ENCODE measurements at regions not wholly inside any gene's neighbourhood (a gene's known extent, or its start where the extent isn't known, plus 50 kb on each side); places are given as distances from the start of the nearest gene placed in this dataset.

DNA sequence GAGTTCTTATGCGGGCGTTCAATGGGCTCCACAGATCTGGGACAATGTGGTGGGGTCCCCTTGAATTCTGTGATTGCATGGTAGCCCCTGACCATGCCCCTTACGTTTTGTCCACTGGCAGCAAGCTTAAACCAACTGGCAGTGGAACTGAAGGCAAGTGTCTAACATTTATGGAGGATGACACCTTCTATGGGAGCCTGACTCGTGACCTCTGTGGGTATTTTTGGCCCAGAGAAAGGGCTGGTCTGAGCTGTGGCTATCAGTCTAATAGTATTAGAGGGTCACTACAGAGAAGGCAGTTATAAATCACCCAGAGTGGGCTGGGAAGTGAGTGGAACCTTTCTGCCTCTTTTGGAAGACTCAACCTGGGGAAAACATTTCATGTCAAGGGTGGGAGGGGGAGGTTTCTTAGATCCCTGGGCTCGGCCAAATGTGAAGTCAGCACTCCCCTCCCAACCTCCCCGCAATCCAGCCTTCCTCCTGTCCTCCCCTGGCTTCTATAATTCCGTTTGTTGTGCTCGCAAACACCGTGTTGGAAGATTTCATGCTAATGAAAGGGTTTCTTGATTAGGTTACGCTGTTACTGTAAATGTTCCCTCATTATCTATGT, 322.7 kb downstream of the RPS24 start:
- no TSS peak for BruUV-seq (replicated peaks)
- Histone ChIP-seq H3K27me3 (ENCODE audit: insufficient read depth, low read length) (peaks cover 35% of the 10 kb centered on the region; the same call in 1 of the 2 replicates), H2AFZ (ENCODE audit: low read depth, low read length, poor library complexity, severe bottlenecking) (no peak overlapping the region)

More for the DNA sequence above, 322.7 kb downstream of the RPS24 start:
- RAD21 ChIA-PET (ENCODE audit: low non-redundant PET in 1 of 2, low total read pairs in 2 of 2, uncharacterized antibody in 2 of 2, unreplicated experiment in 2 of 2): no interaction called here
- H3K9ac ChIP-seq (ENCODE audit: low read length): no peak overlapping the region
- DNase-seq (ENCODE audit: low read depth, low spot score) (no peak), ATAC-seq (no peak)
- H3K36me3 ChIP-seq (ENCODE audit: control insufficient read depth in 1 of 2, insufficient read depth in 2 of 2, low read length in 2 of 2): no peaks in the 10 kb centered on the region
- no peaks in the 10 kb centered on the region for H3K9me2 ChIP-seq (ENCODE audit: insufficient read depth)
- H3K27ac ChIP-seq (ENCODE audit: low read depth, low read length): no peak overlapping the region
- no peaks in the 10 kb centered on the region for H3K79me2 ChIP-seq (ENCODE audit: insufficient read depth, low read length)
- CTCF ChIA-PET: no interaction called here
- intact Hi-C loops (cut with micrococcal nuclease): no loop called here
- H4K20me1 ChIP-seq (ENCODE audit: insufficient read depth): no peaks in the 10 kb centered on the region
- H3K9me3 ChIP-seq (ENCODE audit: control insufficient read depth in 1 of 2, insufficient read depth in 1 of 2, low read depth in 1 of 2, low read length in 2 of 2): no peaks in the 10 kb centered on the region
- H3K4me3 ChIP-seq (replicated peaks in 1 of 2; ENCODE audit: low read depth in 1 of 2, low read length in 2 of 2): no peak overlapping the region
- TF ChIP-seq ZFX (IDR thresholded peaks at IDR 0.05) (no peak), CEBPB (IDR thresholded peaks at IDR 0.05; ENCODE audit: low read depth) (no peak), SIN3A (IDR thresholded peaks at IDR 0.05; ENCODE audit: low read depth) (no peak), JUND (IDR thresholded peaks at IDR 0.05) (no peak)
- TF ChIP-seq, protein P1, sequence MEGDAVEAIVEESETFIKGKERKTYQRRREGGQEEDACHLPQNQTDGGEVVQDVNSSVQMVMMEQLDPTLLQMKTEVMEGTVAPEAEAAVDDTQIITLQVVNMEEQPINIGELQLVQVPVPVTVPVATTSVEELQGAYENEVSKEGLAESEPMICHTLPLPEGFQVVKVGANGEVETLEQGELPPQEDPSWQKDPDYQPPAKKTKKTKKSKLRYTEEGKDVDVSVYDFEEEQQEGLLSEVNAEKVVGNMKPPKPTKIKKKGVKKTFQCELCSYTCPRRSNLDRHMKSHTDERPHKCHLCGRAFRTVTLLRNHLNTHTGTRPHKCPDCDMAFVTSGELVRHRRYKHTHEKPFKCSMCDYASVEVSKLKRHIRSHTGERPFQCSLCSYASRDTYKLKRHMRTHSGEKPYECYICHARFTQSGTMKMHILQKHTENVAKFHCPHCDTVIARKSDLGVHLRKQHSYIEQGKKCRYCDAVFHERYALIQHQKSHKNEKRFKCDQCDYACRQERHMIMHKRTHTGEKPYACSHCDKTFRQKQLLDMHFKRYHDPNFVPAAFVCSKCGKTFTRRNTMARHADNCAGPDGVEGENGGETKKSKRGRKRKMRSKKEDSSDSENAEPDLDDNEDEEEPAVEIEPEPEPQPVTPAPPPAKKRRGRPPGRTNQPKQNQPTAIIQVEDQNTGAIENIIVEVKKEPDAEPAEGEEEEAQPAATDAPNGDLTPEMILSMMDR (IDR thresholded peaks at IDR 0.05 in 2 of 3, conservative IDR thresholded peaks at IDR 0.05 in 1 of 3; ENCODE audit: borderline replicate concordance in 1 of 3, insufficient read depth in 1 of 3, low read depth in 2 of 3, low read length in 2 of 3): no peak
- TF ChIP-seq, protein P2, sequence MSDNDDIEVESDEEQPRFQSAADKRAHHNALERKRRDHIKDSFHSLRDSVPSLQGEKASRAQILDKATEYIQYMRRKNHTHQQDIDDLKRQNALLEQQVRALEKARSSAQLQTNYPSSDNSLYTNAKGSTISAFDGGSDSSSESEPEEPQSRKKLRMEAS (IDR thresholded peaks at IDR 0.05): no peak
- H3K4me1 ChIP-seq (ENCODE audit: control insufficient read depth in 1 of 2, insufficient read depth in 2 of 2, low read length in 2 of 2): no peaks in the 10 kb centered on the region
- no peak overlapping the region for H3K4me2 ChIP-seq (ENCODE audit: low read length)
- POLR2A ChIA-PET: no interaction called here

All from HCT116 (cell line).